IPS DF 4.7 (cell line): ENCODE measurements at regions not wholly inside any gene's neighbourhood (a gene's known extent, or its start where the extent isn't known, plus 50 kb on each side); places are given as distances from the start of the nearest gene placed in this dataset.
"Not testable (repeated sequence)": the region's sequence is repeated elsewhere in the genome, so short reads cannot be mapped to it uniquely, and the experiment has no call there.

Source experiments
- DNase-seq: peaks from one replicate; pipeline ENCODE4 v3.0.0-alpha.2; 2013; ENCODE audit warnings: low spot score; ENCODE audit errors: extremely low read depth

GRCh38 chr12:104906695-104907094 is 51.4 kb downstream of the SLC41A2 start:
- DNase-seq, result no peak

GRCh38 chr12:104905446-104905845 is 52.6 kb downstream of the SLC41A2 start:
- DNase-seq, result not testable (repeated sequence)

GRCh38 chr12:104903648-104904423 is 54.3 kb downstream of the SLC41A2 start:
- no peak for DNase-seq

- no peak for DNase-seq
Measured at GRCh38 chr12:104902125-104902524, 56.0 kb downstream of the SLC41A2 start.

- DNase-seq, result no peak
Measured at GRCh38 chr12:104896710-104897109, 61.4 kb downstream of the SLC41A2 start.

GRCh38 chr12:104896146-104896545 is 61.9 kb downstream of the SLC41A2 start:
- no peak for DNase-seq

- no peak for DNase-seq
Measured at GRCh38 chr12:104895415-104895814, 62.7 kb downstream of the SLC41A2 start.

- DNase-seq, result no peak
Measured at GRCh38 chr12:104890476-104891096, 67.5 kb downstream of the SLC41A2 start.

- DNase-seq, result no peak
Measured at GRCh38 chr12:104889735-104890134, 68.4 kb downstream of the SLC41A2 start.

GRCh38 chr12:104888892-104889291 is 69.2 kb downstream of the SLC41A2 start:
- DNase-seq, result no peak

- no peak for DNase-seq
Measured at GRCh38 chr12:104888481-104888880, 69.6 kb downstream of the SLC41A2 start.

- DNase-seq, result no peak
Measured at GRCh38 chr12:104887452-104887851, 70.6 kb downstream of the SLC41A2 start.

GRCh38 chr12:104886418-104887401 is 71.4 kb downstream of the SLC41A2 start:
- no peak for DNase-seq

GRCh38 chr12:104878858-104879257 is 79.2 kb downstream of the SLC41A2 start:
- DNase-seq, result not testable (repeated sequence)

GRCh38 chr12:104877103-104877705 is 80.9 kb downstream of the SLC41A2 start:
- no peak for DNase-seq

- DNase-seq, result no peak
Measured at GRCh38 chr12:104873374-104873773, 84.7 kb downstream of the SLC41A2 start.

GRCh38 chr12:104870797-104871196 is 87.3 kb downstream of the SLC41A2 start:
- DNase-seq, result no peak

GRCh38 chr12:104866291-104866690 is 91.8 kb downstream of the SLC41A2 start:
- no peak for DNase-seq

- DNase-seq, result no peak
Measured at GRCh38 chr12:104865080-104865479, 93.0 kb downstream of the SLC41A2 start.

- no peak for DNase-seq
Measured at GRCh38 chr12:104864668-104865067, 93.4 kb downstream of the SLC41A2 start.

GRCh38 chr12:104863296-104863948 is 94.7 kb downstream of the SLC41A2 start:
- DNase-seq, result no peak
